ENCODE measurements at regions not wholly inside any gene's neighbourhood (a gene's known extent, or its start where the extent isn't known, plus 50 kb on each side); places are given as distances from the start of the nearest gene placed in this dataset.
"Not testable (repeated sequence)": the region's sequence is repeated elsewhere in the genome, so short reads cannot be mapped to it uniquely, and the experiment has no call there.

DNA sequence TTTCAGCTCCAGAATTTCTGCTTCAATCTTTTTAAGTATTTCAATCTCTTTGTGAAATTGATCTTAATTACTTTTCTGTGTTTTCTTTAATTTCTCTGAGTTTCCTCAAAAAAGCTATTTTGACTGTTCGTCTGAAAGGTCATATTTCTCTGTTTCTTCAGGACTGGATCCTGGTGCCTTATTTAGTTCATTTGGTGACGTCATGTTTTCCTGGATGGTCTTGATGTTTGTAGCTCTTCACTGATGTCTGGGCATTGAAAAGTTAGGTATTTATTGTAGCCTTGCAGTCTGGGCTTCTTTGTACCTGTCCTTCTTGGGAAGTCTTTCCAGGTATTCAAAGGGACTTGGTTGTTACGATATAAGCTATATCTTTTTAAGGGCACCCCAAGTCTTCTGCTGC, 998.7 kb downstream of the NCAM2 start:
- no peak overlapping the region for H3K27ac ChIP-seq (ENCODE audit: low read depth, low read length)
- no peak overlapping the region for H3K4me3 ChIP-seq (ENCODE audit: low read depth, low read length)
- no peaks in the 10 kb centered on the region for H3K79me2 ChIP-seq (ENCODE audit: control insufficient read depth, insufficient read depth, low read length, unreplicated experiment)
- no peaks in the 10 kb centered on the region for H3K27me3 ChIP-seq (ENCODE audit: insufficient read depth, low read length)
- no peak overlapping the region for H2AFZ ChIP-seq (ENCODE audit: low read length, unreplicated experiment)
- no peaks in the 10 kb centered on the region for H3K36me3 ChIP-seq (ENCODE audit: insufficient read depth, low read length)
- no peaks in the 10 kb centered on the region for H3K4me1 ChIP-seq (ENCODE audit: control insufficient read depth, insufficient read depth, low read length, unreplicated experiment)

DNA sequence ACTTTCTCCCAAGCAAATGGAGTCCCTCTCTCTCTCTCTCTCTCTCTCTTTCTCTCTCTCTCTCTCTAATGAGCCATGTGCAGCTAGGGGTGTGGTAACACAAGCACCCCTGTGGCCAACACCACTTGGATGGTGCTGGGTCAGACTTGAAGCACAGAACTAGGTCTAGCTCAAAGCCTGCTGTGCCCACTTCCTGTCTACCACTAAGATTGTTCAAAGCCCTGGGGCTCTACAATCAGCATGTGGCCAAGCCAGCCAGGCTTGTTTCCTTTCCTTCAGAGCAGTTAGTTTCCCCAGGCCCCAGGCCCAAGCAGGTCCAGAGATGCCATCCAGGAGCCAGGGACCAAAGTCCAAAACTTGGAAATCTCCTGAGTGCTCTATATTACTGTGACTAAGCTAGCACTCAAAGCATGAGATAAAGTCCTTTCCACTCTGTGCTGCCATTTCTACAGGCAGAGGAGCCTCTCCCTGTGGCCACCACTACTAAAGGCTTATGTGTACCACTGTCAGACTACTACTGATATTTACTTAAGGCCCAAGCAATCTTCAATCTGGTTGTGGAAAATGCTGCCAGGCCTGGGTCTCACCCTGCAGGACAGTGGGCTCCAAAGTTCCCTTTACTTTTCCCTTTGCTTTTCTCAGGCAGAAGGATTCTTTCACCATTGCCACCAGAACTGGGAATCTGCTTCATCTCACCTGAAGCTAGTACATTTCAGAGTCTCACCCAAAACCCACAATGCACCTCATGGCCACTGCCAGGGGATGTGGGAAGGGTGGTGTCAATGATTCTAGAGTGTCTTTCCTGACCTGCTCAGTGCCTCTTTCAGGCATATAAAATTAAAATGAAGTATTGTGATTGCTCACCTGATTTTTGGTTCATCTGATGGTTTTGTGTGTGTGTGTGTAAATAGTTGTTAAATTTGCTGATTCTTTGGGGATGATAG, 999.5 kb downstream of the NCAM2 start:
- Histone ChIP-seq H3K4me1 (ENCODE audit: control insufficient read depth, insufficient read depth, low read length, unreplicated experiment) (no peaks in the 10 kb centered on the region), H3K27ac (ENCODE audit: low read depth, low read length) (no peak overlapping the region), H2AFZ (ENCODE audit: low read length, unreplicated experiment) (no peak overlapping the region), H3K36me3 (ENCODE audit: insufficient read depth, low read length) (no peaks in the 10 kb centered on the region), H3K27me3 (ENCODE audit: insufficient read depth, low read length) (no peaks in the 10 kb centered on the region), H3K4me3 (ENCODE audit: low read depth, low read length) (no peak overlapping the region), H3K79me2 (ENCODE audit: control insufficient read depth, insufficient read depth, low read length, unreplicated experiment) (no peaks in the 10 kb centered on the region)

DNA sequence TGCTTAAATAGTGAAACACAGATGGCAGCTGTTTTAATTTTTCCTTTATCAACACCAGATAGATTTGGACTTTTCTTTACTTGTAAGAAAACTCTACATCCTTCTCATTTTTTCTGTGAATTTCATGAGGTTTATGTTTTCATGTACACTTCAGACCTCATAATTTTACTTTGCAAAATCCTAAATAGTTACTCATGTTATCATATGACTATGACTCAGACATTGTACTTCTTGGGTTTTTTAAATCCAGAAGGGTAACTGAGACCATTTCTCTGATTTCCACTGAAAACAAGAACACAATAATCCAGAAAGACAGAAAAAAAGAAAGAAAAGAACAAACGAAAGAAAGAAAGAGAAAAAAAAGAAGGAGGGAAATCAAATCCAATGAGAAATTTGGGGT, 1021.6 kb downstream of the NCAM2 start:
- no peaks in the 10 kb centered on the region for H3K4me1 ChIP-seq (ENCODE audit: control insufficient read depth, insufficient read depth, low read length, unreplicated experiment)
- H2AFZ ChIP-seq (ENCODE audit: low read length, unreplicated experiment), result no peak overlapping the region

GRCh38 chr21:22020221-22020620, 1022.0 kb downstream of the NCAM2 start:
- H3K4me3 ChIP-seq (ENCODE audit: low read depth, low read length), result no peak overlapping the region
- H3K4me1 ChIP-seq (ENCODE audit: control insufficient read depth, insufficient read depth, low read length, unreplicated experiment), result no peaks in the 10 kb centered on the region
- no peaks in the 10 kb centered on the region for H3K36me3 ChIP-seq (ENCODE audit: insufficient read depth, low read length)
- H2AFZ ChIP-seq (ENCODE audit: low read length, unreplicated experiment), result no peak overlapping the region
- H3K27ac ChIP-seq (ENCODE audit: low read depth, low read length), result no peak overlapping the region
- no peaks in the 10 kb centered on the region for H3K79me2 ChIP-seq (ENCODE audit: control insufficient read depth, insufficient read depth, low read length, unreplicated experiment)
- no peaks in the 10 kb centered on the region for H3K27me3 ChIP-seq (ENCODE audit: insufficient read depth, low read length)

More for the DNA sequence above, 1021.6 kb downstream of the NCAM2 start:
- Histone ChIP-seq H3K79me2 (ENCODE audit: control insufficient read depth, insufficient read depth, low read length, unreplicated experiment) (no peaks in the 10 kb centered on the region), H3K36me3 (ENCODE audit: insufficient read depth, low read length) (no peaks in the 10 kb centered on the region), H3K27me3 (ENCODE audit: insufficient read depth, low read length) (no peaks in the 10 kb centered on the region), H3K4me3 (ENCODE audit: low read depth, low read length) (no peak overlapping the region), H3K27ac (ENCODE audit: low read depth, low read length) (no peak overlapping the region)

DNA sequence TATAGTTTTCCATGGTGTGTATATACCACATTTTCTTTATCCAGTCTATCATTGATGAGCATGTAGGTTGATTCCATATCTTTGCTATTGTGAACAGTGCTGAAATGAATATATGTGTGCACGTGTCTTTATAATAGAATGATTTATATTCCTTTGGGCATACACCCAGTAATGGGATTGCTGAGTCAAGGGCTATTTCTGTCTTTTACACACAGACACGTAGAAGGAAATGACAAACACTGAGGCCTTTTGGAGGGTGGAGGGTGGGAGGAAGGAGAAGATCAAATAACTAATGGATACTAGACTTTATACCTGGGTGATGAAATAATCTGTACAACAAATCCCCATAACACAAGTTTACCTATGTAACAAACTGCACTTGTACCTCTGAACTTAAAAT, 1025.7 kb downstream of the NCAM2 start:
- not testable (repeated sequence) for H3K4me3 ChIP-seq (ENCODE audit: low read depth, low read length); H3K27ac ChIP-seq (ENCODE audit: low read depth, low read length); H2AFZ ChIP-seq (ENCODE audit: low read length, unreplicated experiment); H3K27me3 ChIP-seq (ENCODE audit: insufficient read depth, low read length); H3K4me1 ChIP-seq (ENCODE audit: control insufficient read depth, insufficient read depth, low read length, unreplicated experiment); H3K36me3 ChIP-seq (ENCODE audit: insufficient read depth, low read length); H3K79me2 ChIP-seq (ENCODE audit: control insufficient read depth, insufficient read depth, low read length, unreplicated experiment)

DNA sequence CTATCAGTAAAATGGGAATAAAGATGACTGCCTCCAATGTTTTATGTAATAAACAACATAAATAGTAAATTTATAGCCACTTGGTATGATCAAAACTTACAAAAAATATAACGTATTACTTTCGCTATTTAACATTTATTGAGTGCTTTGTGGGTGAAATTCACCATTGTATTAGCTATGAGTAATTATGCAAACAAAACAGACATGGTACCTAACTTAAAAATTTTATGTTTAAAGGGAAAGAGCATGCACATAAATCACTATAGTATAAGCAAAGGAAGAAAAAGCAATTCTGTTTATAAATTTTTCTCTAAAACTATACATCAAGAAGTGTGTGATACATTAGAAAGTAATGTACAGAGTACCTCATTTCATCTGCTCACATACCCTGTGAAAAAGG, 1046.2 kb downstream of the NCAM2 start:
- no peaks in the 10 kb centered on the region for H3K4me1 ChIP-seq (ENCODE audit: control insufficient read depth, insufficient read depth, low read length, unreplicated experiment)
- H3K79me2 ChIP-seq (ENCODE audit: control insufficient read depth, insufficient read depth, low read length, unreplicated experiment), result no peaks in the 10 kb centered on the region
- no peak overlapping the region for H2AFZ ChIP-seq (ENCODE audit: low read length, unreplicated experiment)
- H3K36me3 ChIP-seq (ENCODE audit: insufficient read depth, low read length), result no peaks in the 10 kb centered on the region
- no peak overlapping the region for H3K4me3 ChIP-seq (ENCODE audit: low read depth, low read length)
- H3K27me3 ChIP-seq (ENCODE audit: insufficient read depth, low read length), result no peaks in the 10 kb centered on the region
- H3K27ac ChIP-seq (ENCODE audit: low read depth, low read length), result no peak overlapping the region

GRCh38 chr21:22046576-22046975, 1048.4 kb downstream of the NCAM2 start:
- Histone ChIP-seq H3K4me3 (ENCODE audit: low read depth, low read length) (no peak overlapping the region), H3K79me2 (ENCODE audit: control insufficient read depth, insufficient read depth, low read length, unreplicated experiment) (no peaks in the 10 kb centered on the region), H2AFZ (ENCODE audit: low read length, unreplicated experiment) (no peak overlapping the region), H3K27me3 (ENCODE audit: insufficient read depth, low read length) (no peaks in the 10 kb centered on the region), H3K36me3 (ENCODE audit: insufficient read depth, low read length) (no peaks in the 10 kb centered on the region), H3K27ac (ENCODE audit: low read depth, low read length) (no peak overlapping the region), H3K4me1 (ENCODE audit: control insufficient read depth, insufficient read depth, low read length, unreplicated experiment) (no peaks in the 10 kb centered on the region)

- Histone ChIP-seq H2AFZ (ENCODE audit: low read length, unreplicated experiment) (no peak overlapping the region), H3K4me1 (ENCODE audit: control insufficient read depth, insufficient read depth, low read length, unreplicated experiment) (no peaks in the 10 kb centered on the region)
Observed at GRCh38 chr21:22056904-22057303, 1058.7 kb downstream of the NCAM2 start.

GRCh38 chr21:22062472-22063139, 1064.4 kb downstream of the NCAM2 start:
- H2AFZ ChIP-seq (ENCODE audit: low read length, unreplicated experiment), result no peak overlapping the region
- no peaks in the 10 kb centered on the region for H3K79me2 ChIP-seq (ENCODE audit: control insufficient read depth, insufficient read depth, low read length, unreplicated experiment)
- no peaks in the 10 kb centered on the region for H3K27me3 ChIP-seq (ENCODE audit: insufficient read depth, low read length)
- H3K27ac ChIP-seq (ENCODE audit: low read depth, low read length), result no peak overlapping the region
- no peak overlapping the region for H3K4me3 ChIP-seq (ENCODE audit: low read depth, low read length)
- no peaks in the 10 kb centered on the region for H3K36me3 ChIP-seq (ENCODE audit: insufficient read depth, low read length)
- H3K4me1 ChIP-seq (ENCODE audit: control insufficient read depth, insufficient read depth, low read length, unreplicated experiment), result no peaks in the 10 kb centered on the region

More at GRCh38 chr21:22056904-22057303, 1058.7 kb downstream of the NCAM2 start:
- H3K27ac ChIP-seq (ENCODE audit: low read depth, low read length), result no peak overlapping the region
- no peaks in the 10 kb centered on the region for H3K36me3 ChIP-seq (ENCODE audit: insufficient read depth, low read length)
- no peaks in the 10 kb centered on the region for H3K27me3 ChIP-seq (ENCODE audit: insufficient read depth, low read length)
- H3K4me3 ChIP-seq (ENCODE audit: low read depth, low read length), result no peak overlapping the region
- no peaks in the 10 kb centered on the region for H3K79me2 ChIP-seq (ENCODE audit: control insufficient read depth, insufficient read depth, low read length, unreplicated experiment)

DNA sequence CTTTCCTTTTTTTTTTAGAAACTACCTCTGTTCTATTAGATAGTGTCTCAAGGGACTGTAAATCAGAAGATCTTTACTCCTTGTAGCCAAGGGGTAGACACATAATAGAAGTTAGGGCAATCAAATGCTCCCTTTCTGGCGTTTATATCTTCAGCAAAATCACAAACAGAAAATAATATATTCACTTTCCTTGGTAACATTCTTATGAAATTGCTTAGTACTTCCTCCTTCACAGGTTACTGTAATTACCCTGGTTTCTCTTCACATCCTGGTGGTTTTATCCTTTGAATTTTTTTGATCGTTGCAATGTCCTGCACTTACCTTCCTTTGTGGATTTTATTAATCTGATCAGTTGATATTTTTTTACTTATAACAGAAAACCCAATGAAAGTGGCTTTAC, 1064.9 kb downstream of the NCAM2 start:
- no peaks in the 10 kb centered on the region for H3K79me2 ChIP-seq (ENCODE audit: control insufficient read depth, insufficient read depth, low read length, unreplicated experiment)
- H3K27ac ChIP-seq (ENCODE audit: low read depth, low read length), result no peak overlapping the region
- no peak overlapping the region for H2AFZ ChIP-seq (ENCODE audit: low read length, unreplicated experiment)

GRCh38 chr21:22076471-22076870, 1078.3 kb downstream of the NCAM2 start:
- no peak overlapping the region for H3K27ac ChIP-seq (ENCODE audit: low read depth, low read length)
- H3K4me3 ChIP-seq (ENCODE audit: low read depth, low read length), result no peak overlapping the region
- H2AFZ ChIP-seq (ENCODE audit: low read length, unreplicated experiment), result no peak overlapping the region
- H3K79me2 ChIP-seq (ENCODE audit: control insufficient read depth, insufficient read depth, low read length, unreplicated experiment), result no peaks in the 10 kb centered on the region
- no peaks in the 10 kb centered on the region for H3K36me3 ChIP-seq (ENCODE audit: insufficient read depth, low read length)
- no peaks in the 10 kb centered on the region for H3K27me3 ChIP-seq (ENCODE audit: insufficient read depth, low read length)
- no peaks in the 10 kb centered on the region for H3K4me1 ChIP-seq (ENCODE audit: control insufficient read depth, insufficient read depth, low read length, unreplicated experiment)

More for the DNA sequence above, 1064.9 kb downstream of the NCAM2 start:
- no peaks in the 10 kb centered on the region for H3K4me1 ChIP-seq (ENCODE audit: control insufficient read depth, insufficient read depth, low read length, unreplicated experiment)
- H3K4me3 ChIP-seq (ENCODE audit: low read depth, low read length), result no peak overlapping the region
- H3K27me3 ChIP-seq (ENCODE audit: insufficient read depth, low read length), result no peaks in the 10 kb centered on the region
- no peaks in the 10 kb centered on the region for H3K36me3 ChIP-seq (ENCODE audit: insufficient read depth, low read length)

All from ACC112 (cell line).